K562 (cell line): ENCODE measurements at regions not wholly inside any gene's neighbourhood (a gene's known extent, or its start where the extent isn't known, plus 50 kb on each side); places are given as distances from the start of the nearest gene placed in this dataset.

ENCODE experiments used
- MTA1 ChIP-seq: fragments of 450-650 bp; IDR thresholded peaks from 2 replicates; pipeline ENCODE4 v1.6.1; 2017; ENCODE audit warnings: borderline replicate concordance
- MYC ChIP-seq, 2 experiments: fragments of 250-450 bp in 1 of 2; sonication (Bioruptor Pico) in 1 of 2; IDR thresholded peaks; 2 replicates each; pipeline versions ENCODE4 v1.5.1 to v1.6.1; 2012 to 2021; ENCODE audit warnings: low read depth in 2 of 2, borderline replicate concordance in 1 of 2, improper control_type of control experiment in 1 of 2, low read length in 1 of 2, mild to moderate bottlenecking in 1 of 2, moderate library complexity in 1 of 2
- POLR2A ChIP-seq: fragments of 450-650 bp; conservative IDR thresholded peaks from 2 replicates; pipeline ENCODE4 v1.6.1; 2016
- RCOR1 ChIP-seq, 2 experiments: IDR thresholded peaks; 2 replicates each; pipeline ENCODE4 v1.6.1; 2012; ENCODE audit warnings: low read depth in 2 of 2, low read length in 2 of 2, borderline replicate concordance in 1 of 2, improper control_type of control experiment in 1 of 2
- SUPT5H ChIP-seq: fragments of 450-650 bp; IDR thresholded peaks from 2 replicates; pipeline ENCODE4 v1.6.1; 2016
- ZBTB8A ChIP-seq: fragments of 450-650 bp; IDR thresholded peaks from 2 replicates; pipeline ENCODE4 v1.6.1; 2018; ENCODE audit warnings: mild to moderate bottlenecking, moderate library complexity; ENCODE audit not compliant: partially characterized antibody
- TF ChIP-seq, protein P1 (sequence below): fragments of 250-450 bp; sonication (Bioruptor Pico); IDR thresholded peaks from 2 replicates; pipeline ENCODE4 v1.5.0; 2020; ENCODE audit warnings: mild to moderate bottlenecking, borderline replicate concordance
- TF ChIP-seq, protein P2 (sequence below), 3 experiments: IDR thresholded peaks in 2 of 3; conservative IDR thresholded peaks in 1 of 3; 2 replicates each; pipeline ENCODE4 v1.5.1; 2011 to 2012; ENCODE audit warnings: low read length in 3 of 3, mild to moderate bottlenecking in 3 of 3, control low read depth in 2 of 3, improper control_type of control experiment in 1 of 3, inconsistent platforms in 1 of 3, low read depth in 1 of 3, mixed read lengths in 1 of 3, moderate library complexity in 1 of 3; ENCODE audit not compliant: insufficient read depth in 2 of 3

DNA sequence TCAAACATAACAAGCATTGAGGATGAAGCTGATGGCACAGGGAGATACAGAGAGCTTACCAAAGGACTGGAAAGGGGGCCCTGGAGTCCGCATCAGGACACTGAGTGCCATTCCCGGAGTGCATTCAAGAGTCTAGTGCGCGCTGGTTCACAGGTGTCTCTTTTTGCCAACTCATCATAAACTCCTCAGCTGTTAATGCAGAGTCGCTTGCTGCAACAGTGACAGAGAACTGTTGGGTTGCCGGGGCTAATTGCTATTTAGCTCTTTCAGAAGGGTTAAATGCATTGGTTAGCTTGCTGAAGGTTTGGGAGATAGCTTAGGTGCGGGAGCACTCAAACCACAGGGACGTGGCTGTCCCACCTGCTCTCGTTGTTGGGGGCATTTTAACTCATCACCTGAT lies 1091.6 kb upstream of the EEF2KMT start:
- TF ChIP-seq SUPT5H (no peak), POLR2A (no peak), RCOR1 (IDR thresholded peaks at IDR 0.05; ENCODE audit: borderline replicate concordance in 1 of 2, low read depth in 2 of 2, low read length in 2 of 2) (no peak), MYC (IDR thresholded peaks at IDR 0.05; ENCODE audit: low read depth, low read length) (no peak), MYC (CRISPR knock-in tag; IDR thresholded peaks at IDR 0.05; ENCODE audit: borderline replicate concordance, low read depth) (no peak), ZBTB8A (no peak), MTA1 (no peak)
- TF ChIP-seq, protein P1, sequence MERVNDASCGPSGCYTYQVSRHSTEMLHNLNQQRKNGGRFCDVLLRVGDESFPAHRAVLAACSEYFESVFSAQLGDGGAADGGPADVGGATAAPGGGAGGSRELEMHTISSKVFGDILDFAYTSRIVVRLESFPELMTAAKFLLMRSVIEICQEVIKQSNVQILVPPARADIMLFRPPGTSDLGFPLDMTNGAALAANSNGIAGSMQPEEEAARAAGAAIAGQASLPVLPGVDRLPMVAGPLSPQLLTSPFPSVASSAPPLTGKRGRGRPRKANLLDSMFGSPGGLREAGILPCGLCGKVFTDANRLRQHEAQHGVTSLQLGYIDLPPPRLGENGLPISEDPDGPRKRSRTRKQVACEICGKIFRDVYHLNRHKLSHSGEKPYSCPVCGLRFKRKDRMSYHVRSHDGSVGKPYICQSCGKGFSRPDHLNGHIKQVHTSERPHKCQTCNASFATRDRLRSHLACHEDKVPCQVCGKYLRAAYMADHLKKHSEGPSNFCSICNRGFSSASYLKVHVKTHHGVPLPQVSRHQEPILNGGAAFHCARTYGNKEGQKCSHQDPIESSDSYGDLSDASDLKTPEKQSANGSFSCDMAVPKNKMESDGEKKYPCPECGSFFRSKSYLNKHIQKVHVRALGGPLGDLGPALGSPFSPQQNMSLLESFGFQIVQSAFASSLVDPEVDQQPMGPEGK (CRISPR knock-in tag) = no peak
- TF ChIP-seq, protein P2, sequence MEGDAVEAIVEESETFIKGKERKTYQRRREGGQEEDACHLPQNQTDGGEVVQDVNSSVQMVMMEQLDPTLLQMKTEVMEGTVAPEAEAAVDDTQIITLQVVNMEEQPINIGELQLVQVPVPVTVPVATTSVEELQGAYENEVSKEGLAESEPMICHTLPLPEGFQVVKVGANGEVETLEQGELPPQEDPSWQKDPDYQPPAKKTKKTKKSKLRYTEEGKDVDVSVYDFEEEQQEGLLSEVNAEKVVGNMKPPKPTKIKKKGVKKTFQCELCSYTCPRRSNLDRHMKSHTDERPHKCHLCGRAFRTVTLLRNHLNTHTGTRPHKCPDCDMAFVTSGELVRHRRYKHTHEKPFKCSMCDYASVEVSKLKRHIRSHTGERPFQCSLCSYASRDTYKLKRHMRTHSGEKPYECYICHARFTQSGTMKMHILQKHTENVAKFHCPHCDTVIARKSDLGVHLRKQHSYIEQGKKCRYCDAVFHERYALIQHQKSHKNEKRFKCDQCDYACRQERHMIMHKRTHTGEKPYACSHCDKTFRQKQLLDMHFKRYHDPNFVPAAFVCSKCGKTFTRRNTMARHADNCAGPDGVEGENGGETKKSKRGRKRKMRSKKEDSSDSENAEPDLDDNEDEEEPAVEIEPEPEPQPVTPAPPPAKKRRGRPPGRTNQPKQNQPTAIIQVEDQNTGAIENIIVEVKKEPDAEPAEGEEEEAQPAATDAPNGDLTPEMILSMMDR (IDR thresholded peaks at IDR 0.05 in 2 of 3, conservative IDR thresholded peaks at IDR 0.05 in 1 of 3; ENCODE audit: insufficient read depth in 2 of 3, low read depth in 1 of 3, low read length in 3 of 3) = no peak
